ENCODE measurements at regions not wholly inside any gene's neighbourhood (a gene's known extent, or its start where the extent isn't known, plus 50 kb on each side); places are given as distances from the start of the nearest gene placed in this dataset.
A peak's percentile ranks its signal among the peaks of the same experiment; 100 is the strongest.

DNA sequence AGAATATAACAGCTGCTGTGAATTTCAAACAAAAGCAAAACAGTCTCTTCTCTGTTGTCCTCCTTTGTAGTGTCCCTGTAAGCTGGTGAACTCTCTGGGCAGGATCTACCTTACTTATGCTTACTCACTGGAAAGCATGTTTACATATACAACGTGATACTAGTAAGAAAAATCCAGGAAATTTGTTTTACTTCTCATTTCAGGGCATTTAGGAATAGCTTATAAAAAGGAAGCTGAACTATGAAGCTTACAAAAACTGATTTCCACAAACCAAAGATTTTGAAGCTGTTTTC is 311.0 kb downstream of the NOVA1 start:
- Histone ChIP-seq H3K9me1 (ENCODE audit: control insufficient read depth, insufficient read depth, low read length) (no peaks in the 10 kb centered on the region), H3K4me1 (replicated peaks in 1 of 2; ENCODE audit: control insufficient read depth in 2 of 2, insufficient read depth in 2 of 2, low read length in 2 of 2) (peaks cover 0 to 5% of the 10 kb centered on the region in 2 experiments; a peak in 1 of 5 replicates), H3K79me2 (ENCODE audit: control insufficient read depth, insufficient read depth, low read length) (no peaks in the 10 kb centered on the region), H4K20me1 (replicated peaks; ENCODE audit: control insufficient read depth, insufficient read depth, low read length) (no peaks in the 10 kb centered on the region), H3K27ac (ENCODE audit: extremely low read depth, low read depth, low read length) (no peak overlapping the region), H3K9me3 (replicated peaks; ENCODE audit: control insufficient read depth, insufficient read depth, low read depth, low read length) (no peaks in the 10 kb centered on the region), H3K36me3 (ENCODE audit: control insufficient read depth, insufficient read depth, low read length) (no peaks in the 10 kb centered on the region), H3K27me3 (ENCODE audit: control insufficient read depth in 2 of 2, insufficient read depth in 2 of 2, low read length in 2 of 2) (no peaks in the 10 kb centered on the region), H3K9ac (ENCODE audit: insufficient read depth in 1 of 2, low read depth in 2 of 2, low read length in 2 of 2) (no peak overlapping the region), H3K4me2 (ENCODE audit: insufficient read depth, low read length) (no peak overlapping the region), H2AFZ (ENCODE audit: low read depth, low read length) (peak overlapping the region; percentile 32; the same call in 1 of the 2 replicates), H3K4me3 (no peak overlapping the region)
- no peak for DNase-seq (ENCODE audit: extremely low read depth in 1 of 4, low spot score in 3 of 4)
- no peak for ATAC-seq
- no TSS peak for BruUV-seq (replicated peaks)
- 0% methylated on average over 1 of the region's 1 CpG for WGBS (ENCODE audit: insufficient coverage, low coverage, missing lambda C conversion rate)
- in situ Hi-C loops (cut with MboI) (no loop called here), intact Hi-C loops (cut with micrococcal nuclease) (no loop called here)
- CTCF ChIA-PET (ENCODE audit: low intra/inter-chr PET ratio): no interaction called here
- POLR2A ChIA-PET: no interaction called here
- FAIRE-seq: no peak
- no peak for TF ChIP-seq ZFP36 (IDR thresholded peaks at IDR 0.05; ENCODE audit: low read depth, low read length, partially characterized antibody)
- TF ChIP-seq ZFP91 (CRISPR knock-in tag; IDR thresholded peaks at IDR 0.05): no peak
- no peak for TF ChIP-seq ZBTB7A (IDR thresholded peaks at IDR 0.05; ENCODE audit: borderline replicate concordance, control insufficient read depth, low read depth, low read length)
- no peak for TF ChIP-seq EP400 (IDR thresholded peaks at IDR 0.05)
- TF ChIP-seq, protein P1, sequence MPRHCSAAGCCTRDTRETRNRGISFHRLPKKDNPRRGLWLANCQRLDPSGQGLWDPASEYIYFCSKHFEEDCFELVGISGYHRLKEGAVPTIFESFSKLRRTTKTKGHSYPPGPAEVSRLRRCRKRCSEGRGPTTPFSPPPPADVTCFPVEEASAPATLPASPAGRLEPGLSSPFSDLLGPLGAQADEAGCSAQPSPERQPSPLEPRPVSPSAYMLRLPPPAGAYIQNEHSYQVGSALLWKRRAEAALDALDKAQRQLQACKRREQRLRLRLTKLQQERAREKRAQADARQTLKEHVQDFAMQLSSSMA (CRISPR knock-in tag; IDR thresholded peaks at IDR 0.05): no peak
- no peak for TF ChIP-seq HMG20B (CRISPR knock-in tag; IDR thresholded peaks at IDR 0.05)
- TF ChIP-seq CHD7 (IDR thresholded peaks at IDR 0.05; ENCODE audit: low read depth, low read length): no peak
- TF ChIP-seq RFX1 (IDR thresholded peaks at IDR 0.05): no peak
- no peak for TF ChIP-seq KLF13 (tag; IDR thresholded peaks at IDR 0.05; ENCODE audit: borderline replicate concordance, low read depth)
- no peak for TF ChIP-seq LARP7 (IDR thresholded peaks at IDR 0.05)
- TF ChIP-seq KLF10 (CRISPR knock-in tag; IDR thresholded peaks at IDR 0.05): no peak

Data from K562 (cell line).